CD4-positive, alpha-beta T cell treated with Interleukin-15 for 4 hours (primary cell): ENCODE measurements at regions not wholly inside any gene's neighbourhood (a gene's known extent, or its start where the extent isn't known, plus 50 kb on each side); places are given as distances from the start of the nearest gene placed in this dataset.

Experiments used
- DNase-seq: peaks from one replicate; pipeline ENCODE4 v3.0.0-alpha.2; 2020; ENCODE audit warnings: low spot score

DNA sequence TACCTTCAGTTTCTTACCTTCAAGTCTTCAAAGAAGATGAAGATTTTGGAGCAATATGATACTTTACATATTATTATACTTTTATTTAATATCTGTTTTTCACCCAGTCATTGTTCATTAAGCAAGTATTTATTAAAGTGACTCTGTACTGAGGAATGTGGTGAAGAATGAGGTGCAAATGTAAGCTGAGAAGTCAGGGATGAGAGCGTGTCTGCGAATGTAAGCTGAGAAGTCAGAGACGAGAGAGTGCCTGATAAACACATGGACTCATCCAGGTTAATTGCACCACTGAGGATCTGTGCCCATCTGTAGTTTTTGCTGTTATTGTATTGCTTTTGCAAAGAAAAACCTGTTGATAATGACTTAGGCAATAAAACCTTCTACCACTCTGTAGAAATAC is 211.9 kb upstream of the FAR2 start:
- no peak for DNase-seq

GRCh38 chr12:28938056-28938455 is 211.0 kb upstream of the FAR2 start:
- no peak for DNase-seq

DNA sequence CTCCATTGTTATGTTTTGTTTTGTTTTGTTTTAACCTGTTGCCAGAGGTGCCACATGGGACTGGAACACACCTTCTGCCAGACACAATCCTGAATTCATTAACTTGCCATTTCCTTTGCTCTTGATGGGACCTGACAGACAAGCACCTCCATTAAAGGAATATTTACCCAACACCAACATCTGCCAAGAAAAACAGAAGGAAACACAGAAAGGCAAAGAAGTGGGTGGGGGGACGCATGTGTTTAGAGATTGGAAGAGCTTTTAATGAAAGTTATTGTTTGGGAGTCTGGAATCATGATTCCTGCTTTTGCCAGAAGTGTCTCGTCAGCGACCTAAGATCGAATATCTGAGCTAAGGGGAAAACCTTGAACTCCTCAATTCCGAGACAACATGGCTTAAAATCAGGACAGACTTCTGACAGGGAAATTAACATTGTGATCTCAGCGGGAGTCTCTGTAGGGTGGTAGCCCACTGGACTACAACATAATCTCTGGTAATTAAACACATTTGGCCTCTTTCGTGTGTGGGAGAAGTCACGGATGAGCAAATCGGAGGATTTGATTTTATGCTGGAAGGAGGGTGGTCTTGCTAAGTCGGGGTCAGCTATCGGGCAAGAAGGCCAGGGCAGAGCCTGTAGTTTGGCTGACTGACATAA is 210.4 kb upstream of the FAR2 start:
- DNase-seq, result no peak

DNA sequence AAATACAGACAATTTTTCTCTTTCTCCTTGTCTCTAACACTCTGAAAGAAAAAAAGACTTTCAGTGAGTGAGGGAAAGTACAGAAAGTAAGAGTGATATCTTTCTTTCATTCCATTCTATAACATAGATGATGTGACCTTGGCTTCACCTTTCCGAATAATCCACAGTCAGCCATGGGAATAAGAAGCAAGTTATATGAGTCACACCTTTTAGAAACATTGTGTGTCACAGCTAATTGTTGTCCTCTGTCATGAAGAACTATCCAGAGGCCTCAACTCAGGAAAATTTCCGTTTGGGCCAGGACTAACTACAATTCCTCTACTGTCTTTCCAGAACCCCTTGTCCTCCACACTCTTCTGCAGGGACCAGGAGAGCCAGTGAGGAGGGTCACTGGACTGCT is 209.7 kb upstream of the FAR2 start:
- DNase-seq, result no peak

DNA sequence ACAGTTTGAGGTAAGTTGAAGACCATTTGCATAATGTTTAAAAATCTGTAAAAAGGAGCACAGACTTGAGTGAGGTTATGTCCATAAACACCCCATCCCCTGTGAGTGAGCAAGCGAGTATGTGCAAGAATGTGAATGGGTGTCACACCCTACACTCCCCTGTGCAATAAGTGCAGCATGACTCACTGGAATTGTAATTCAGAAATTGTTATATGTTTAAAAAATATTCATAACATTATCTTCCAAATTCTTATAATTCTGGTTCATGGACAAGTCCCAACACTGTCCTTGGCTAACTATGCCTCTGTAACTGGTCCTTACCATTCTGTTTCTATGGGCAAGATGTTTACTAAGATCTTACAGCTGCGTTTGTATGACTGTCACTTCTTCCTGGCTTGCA is 207.8 kb upstream of the FAR2 start:
- no peak for DNase-seq

GRCh38 chr12:28946361-28946760 is 202.7 kb upstream of the FAR2 start:
- no peak for DNase-seq

- DNase-seq, result no peak
Measured at GRCh38 chr12:28948685-28949084, 200.4 kb upstream of the FAR2 start.

GRCh38 chr12:28949184-28949583 is 199.9 kb upstream of the FAR2 start:
- DNase-seq, result no peak

GRCh38 chr12:28950049-28950448 is 199.0 kb upstream of the FAR2 start:
- no peak for DNase-seq

DNA sequence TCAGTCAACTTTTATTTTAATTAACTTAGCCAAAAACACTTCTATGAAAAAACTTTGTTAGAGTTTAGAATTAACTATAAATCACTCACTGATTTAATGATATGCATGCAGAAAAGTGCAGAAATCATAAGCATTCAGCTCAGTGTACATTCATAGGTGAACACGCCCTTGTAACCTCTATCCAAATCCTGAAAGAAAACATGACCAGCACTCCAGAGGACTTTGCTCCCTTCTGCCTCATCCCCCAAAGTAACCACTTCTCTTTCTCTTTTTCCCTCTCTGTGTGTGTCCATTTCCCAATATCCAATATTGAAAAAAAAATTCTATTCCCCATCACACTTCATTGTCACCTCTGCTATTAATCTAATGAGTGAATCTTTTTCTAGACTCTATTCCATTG is 197.1 kb upstream of the FAR2 start:
- DNase-seq, result no peak

GRCh38 chr12:28954333-28954732 is 194.7 kb upstream of the FAR2 start:
- DNase-seq, result no peak

DNA sequence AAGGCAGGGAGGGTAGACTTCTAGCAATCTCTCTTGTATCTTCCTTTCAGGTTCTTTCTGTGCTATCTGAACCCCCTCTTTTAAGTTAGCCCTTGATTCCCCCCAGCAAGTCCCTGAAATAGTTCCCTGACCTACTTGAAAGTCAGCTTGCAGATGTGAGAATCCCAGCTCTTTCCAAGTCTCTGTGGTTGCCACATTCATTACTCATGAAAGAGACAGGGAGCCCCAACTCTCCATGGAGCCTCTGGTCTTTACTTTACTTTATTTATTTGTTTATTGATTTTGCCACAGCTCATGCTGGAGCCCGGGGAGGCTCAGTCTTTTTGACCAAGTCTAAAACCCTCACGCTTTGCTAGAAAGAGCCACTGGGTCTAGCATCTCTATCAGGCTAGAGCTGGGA is 193.6 kb upstream of the FAR2 start:
- DNase-seq, result no peak

- DNase-seq, result no peak
Measured at GRCh38 chr12:28955931-28956330, 193.1 kb upstream of the FAR2 start.

DNA sequence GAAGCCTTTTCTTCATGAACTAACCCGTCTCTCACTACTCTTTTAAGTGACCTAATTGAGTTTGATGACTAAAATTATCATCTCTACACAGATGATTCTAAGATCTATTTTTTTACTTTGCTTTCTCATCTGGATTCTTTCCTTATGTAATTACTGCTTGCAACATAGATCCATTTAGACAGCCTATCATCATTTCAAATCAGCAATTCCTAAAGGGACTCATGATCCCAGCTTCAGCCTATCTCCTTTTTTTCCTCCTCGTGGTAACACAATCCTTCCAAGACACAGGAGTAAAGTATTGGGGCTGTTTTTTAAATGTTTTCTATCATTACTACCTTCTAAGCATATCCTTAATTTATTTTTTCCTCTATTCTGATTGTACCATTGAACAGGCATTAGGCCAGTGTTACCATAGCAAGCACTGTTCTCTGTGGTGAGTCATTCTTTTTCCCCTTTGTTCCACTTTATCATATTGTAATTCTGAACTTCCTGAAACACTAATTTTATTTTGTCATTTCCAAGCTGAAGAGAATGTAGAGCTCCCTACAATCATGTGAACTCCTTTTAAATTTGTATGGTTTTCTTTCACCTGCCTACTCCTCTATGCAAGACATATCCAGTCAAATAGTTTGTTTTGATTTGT is 190.4 kb upstream of the FAR2 start:
- no peak for DNase-seq

- no peak for DNase-seq
Measured at GRCh38 chr12:28961948-28962384, 187.1 kb upstream of the FAR2 start.

DNA sequence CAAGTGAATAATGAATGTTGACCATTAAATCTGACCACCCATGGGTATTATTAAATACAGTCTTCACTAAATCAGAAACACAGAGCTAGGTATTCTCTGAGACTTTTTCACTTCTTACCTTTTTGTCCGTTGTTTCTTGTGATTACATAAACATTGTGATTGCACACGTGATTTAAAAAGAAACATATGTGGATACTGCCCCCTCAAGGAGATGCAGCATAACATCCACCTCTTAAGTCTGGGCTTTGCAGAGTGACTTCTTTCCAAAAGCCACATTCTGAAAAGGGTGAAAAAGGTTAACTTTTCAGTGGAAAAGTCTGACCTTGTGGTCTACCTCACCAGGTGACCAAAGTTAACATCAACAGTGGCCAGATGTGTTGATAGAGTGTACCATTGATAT is 185.5 kb upstream of the FAR2 start:
- DNase-seq, result no peak

- DNase-seq, result no peak
Measured at GRCh38 chr12:28966046-28966780, 182.9 kb upstream of the FAR2 start.

DNA sequence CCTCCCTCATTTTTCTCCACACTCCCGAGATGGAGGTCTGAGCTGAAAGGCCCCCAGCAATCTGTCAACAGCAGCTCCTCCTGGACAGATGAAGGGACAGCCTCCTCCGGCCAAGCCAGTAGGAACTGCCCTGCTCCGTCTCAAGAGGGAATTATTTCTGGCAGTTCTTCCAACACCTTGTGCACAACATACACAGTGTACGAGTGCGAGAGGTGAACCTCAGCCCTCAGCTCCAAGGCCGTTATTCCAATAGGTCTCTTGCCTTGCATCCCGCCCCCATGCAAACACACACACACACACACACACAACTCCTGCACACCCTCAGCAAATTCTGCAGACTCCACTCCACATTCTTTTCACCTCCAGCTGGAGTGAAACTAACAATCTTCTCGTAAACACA is 181.7 kb upstream of the FAR2 start:
- DNase-seq, result no peak

DNA sequence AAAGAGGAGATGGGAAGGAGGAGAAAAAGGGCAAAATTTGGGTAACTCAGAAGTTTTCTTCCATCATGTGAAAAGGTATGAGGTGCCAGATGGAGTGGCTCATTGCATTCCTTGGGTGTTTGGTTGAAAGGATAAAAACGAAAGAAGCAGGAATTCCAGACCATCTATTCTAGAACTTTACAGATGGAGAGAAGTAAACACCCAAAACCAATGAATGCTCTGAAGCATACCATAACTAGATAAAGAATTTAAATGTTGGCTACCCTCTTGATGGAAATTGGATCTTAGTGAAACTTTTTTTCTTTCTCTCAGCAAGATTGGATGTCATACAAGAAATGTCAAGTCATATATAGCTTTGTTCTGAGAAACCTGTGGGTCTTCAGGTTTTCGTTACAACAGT is 175.6 kb upstream of the FAR2 start:
- no peak for DNase-seq

DNA sequence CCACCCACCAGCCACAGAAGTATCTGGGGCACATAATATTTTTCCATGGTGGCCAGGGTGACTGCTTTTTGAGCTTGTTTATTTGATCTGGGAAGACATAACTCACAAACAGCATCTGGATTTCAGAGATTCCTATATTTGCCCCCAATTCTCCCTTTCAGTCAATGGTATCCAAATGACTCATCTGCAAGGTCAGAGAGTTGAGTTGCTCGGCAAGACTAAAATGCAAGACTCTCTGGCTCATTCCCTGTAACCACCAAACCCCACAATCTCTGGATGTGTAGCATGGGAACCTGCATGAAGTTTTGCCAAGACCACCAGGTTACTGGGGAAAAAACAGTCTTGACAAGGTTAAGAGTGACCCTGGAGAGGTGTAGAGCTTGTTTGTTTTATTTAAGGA is 174.9 kb upstream of the FAR2 start:
- DNase-seq, result no peak

DNA sequence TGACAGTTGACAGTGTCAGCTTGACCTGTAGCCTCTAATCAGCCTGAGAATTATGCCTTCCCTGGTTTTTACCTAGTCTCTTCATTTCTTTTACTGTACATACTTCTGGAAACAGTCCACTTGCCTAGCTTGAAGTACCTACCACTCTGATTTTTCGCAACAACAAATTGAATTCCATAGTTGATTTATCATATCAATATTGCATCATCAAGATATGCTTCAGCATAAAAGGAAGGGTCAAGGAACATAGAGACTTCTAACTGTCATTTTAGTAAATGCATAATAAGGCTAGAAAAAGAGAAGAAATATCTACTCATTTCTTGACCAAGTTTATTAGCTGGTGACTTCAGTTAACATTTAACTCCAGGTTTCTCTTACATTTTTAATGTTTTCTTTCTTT is 174.2 kb upstream of the FAR2 start:
- no peak for DNase-seq

DNA sequence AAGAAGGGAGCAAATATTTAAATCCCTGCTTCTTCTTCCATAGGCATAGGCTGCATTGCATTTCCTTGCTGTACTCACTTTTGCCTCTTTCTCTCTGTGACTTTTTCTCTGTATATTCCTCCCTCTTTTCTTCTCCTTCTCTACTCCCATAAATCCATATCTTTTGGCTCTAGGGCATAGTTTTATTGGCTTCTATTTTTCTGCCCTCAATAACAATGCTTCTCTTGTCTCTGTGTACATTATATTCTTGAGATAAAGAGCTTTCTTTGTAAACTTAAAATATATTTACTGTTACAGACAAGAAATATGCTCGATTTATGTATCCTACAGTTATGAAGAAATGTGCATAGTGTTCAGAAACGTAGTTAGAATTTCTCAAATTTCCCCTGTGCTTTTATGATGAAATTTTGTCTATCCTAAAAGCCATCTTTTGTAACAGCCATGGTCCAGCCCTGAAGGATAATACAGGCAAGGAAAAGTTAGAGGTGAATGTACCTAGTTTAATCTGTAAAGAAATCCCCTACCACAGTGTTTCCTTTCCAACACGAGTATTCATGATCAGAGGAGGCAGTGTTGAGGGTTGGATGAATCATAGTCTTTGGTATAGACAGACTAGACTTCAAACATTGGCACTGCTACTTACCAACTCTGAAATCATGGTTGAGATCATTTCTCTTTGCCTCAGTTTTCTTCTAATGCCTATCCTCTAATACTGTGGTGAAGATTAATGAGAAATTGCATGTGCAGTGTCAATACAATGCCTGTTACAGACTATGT is 173.3 kb upstream of the FAR2 start:
- no peak for DNase-seq

DNA sequence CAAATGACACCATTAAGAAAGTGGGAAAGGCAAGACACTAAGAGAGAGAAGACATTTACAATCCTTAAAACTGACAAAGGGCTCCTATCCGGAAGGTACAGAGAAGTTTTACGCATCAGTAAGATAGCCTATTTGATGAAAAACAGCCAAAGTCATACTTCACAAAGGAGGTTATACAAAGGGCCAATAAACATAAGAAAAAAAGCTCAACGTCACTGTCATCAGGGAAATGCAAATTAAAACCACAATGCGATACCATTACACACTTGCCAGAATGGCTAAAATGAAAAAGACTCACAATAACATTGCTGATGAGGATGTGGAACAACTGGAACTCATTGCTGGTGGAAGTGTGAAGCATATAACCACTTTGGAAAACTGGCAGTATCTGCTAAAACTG is 168.6 kb upstream of the FAR2 start:
- DNase-seq, result no peak
